Stimulated activated naive CD4-positive, alpha-beta T cell (primary cell): ENCODE measurements at regions not wholly inside any gene's neighbourhood (a gene's known extent, or its start where the extent isn't known, plus 50 kb on each side); places are given as distances from the start of the nearest gene placed in this dataset.
"Not testable (repeated sequence)": the region's sequence is repeated elsewhere in the genome, so short reads cannot be mapped to it uniquely, and the experiment has no call there.

Source experiments
- DNase-seq, 6 experiments: peaks; one replicate each; lab custom pipeline; 2025; lab: John Stamatoyannopoulos, UW

DNA sequence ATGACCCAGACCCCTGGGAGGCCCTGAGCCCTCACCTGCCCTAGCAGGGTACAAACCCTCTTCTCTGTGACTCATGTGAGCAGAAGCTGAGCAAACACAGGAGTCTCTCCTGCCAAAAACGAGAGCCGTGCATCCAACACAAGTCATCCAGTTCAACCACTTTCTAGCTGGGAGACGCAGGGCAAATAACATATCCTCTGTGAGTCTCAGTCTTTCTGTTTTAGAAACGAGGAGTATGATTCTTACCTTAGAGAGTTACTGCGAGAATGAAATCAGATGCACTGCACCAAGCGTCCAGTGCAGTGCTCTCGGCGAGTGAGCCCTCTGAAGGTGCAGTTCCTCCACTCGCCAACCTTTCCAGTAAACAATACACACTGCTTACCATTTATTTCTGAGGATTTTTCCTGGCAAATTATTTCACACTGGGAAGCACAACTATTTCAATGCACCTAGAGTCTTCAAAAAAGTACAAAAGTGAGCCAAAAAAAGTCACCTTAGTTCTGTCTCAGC is 331.8 kb upstream of the MYT1L start:
- DNase-seq = no peak

GRCh38 chr2:2662037-2662846 is 331.2 kb upstream of the MYT1L start:
- DNase-seq = no peak

- DNase-seq = no peak
Measured at GRCh38 chr2:2660789-2661355, 329.8 kb upstream of the MYT1L start.

DNA sequence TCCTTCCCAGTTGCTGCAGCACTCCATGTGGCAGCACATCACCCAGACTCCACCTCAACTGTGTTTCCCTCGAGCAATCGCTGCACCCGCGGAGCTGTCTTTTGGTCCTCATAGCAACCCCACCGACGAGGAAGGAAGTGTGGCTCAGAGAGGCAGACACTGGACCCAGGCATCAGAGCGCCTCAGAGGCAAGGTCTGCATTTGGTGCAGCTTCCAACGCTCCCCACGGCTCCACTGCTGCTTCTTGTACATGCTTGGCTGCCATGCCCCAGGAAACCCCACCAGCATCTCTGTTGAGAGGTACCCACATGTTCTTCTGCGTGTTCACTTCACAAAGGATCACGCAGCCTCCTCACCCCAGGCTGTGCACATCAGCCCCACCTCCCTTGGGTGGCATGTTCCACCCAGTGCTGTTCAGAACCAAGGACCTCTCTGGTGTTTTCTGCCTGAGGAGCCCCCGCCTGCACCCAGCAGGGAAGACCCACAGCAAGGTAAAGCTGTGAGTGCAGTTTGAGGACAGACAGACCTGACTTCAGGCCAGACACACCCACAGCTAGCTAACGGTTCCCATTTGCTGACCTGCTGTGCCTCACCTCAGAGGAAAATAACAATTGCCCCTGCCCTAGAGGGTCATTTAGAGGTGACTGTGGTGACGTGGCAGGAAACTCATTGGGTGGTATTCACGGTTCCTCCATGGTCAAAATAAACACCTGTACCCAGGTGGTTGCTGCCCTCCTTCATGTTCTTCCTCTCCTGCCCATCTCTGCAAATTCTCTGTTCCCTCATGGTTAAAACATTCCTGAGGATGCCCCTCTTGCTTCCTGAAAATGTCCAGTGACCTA is 326.3 kb upstream of the MYT1L start:
- peak in 2 of 6 experiments; percentile 3 to 7 for DNase-seq

DNA sequence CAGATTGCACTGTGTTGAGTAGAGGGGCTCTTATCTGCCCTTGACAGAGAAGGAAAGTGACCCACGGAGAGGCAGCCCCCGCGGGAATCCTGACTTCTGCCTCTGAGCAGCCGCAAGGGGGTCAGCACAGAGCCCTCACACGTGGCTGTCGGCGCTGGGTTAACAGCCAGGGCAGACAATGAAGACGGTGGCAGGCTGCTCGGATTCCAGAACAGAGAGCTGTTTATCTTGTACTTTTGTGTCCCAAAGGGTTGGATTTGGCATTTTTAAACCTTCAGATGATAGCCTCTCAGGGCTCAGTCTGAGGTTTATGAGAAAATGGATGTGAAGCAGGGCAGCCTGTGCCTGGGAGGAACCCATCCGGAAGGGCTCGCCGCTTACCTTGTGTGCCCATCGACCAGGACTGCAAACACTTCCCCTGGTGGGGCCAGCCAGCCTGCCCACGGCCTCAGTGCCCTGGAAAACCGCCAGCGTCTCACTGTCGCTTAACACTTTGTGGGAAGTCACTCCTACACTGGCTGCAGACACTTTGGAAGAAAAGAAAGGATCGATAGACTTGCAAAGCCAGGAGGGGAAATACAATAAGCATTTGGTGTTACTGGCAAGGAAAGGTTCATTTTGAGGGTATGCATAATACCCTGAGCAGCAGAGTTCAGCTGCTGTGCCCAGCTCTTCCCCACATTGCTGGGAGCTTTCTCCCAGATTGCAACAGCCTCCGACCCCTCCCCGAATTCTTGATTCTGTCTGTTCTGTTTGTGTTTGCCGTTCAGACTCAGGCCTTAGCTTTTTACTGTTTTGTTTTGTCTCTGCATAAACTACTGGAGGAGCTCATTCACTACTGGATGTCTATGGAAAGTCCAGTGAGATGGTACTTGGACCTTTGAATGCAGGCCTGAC is 325.3 kb upstream of the MYT1L start:
- no peak for DNase-seq

- DNase-seq = no peak
Measured at GRCh38 chr2:2655453-2656114, 324.5 kb upstream of the MYT1L start.

GRCh38 chr2:2653231-2653630 is 322.2 kb upstream of the MYT1L start:
- DNase-seq = no peak

GRCh38 chr2:2650608-2651375 is 319.7 kb upstream of the MYT1L start:
- DNase-seq = no peak

DNA sequence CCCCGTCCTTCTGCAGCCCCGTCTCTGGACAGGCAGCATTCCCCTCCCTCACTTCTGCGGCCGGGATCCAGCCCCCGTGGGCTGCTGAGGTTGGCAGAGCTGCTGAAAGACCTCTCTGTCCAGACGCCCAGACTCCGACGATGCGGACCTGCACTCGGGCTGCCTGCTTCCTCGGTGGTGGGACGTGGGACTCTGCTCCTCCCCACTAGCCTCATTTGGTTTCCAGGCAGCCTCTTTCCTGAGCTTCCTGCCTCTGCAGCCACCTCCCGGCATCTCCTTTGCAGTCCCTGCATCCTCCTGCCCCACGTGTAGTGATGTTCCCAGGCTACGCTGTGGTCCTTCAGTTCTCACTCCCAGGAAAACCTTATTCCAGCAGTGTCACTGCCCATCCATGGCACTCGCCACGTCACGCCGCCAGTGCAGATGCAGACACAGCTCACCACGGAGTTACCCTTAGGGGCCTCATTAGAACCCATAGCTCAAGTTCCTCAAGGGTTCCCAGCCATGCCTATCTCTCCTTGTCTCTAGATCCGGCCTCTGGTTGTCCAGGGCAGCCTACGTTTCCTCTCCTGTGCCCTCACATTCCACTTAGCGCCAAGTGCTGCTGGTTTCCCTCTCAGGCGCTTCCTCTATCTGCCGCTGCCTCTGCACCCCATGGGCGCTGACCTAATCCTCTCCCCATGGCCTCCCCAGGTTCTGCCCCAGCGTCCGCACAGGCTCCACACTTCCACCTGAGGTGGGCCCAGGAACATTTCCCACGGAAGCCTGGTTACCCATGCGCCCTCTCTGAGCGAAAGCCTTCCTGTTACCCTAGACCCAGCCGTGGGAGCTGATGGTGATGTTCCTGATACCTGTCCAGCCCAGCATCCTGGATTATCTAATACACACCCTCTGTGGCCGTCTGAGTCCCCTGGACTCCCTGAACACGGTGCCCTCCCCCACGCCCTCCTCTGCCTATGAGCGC is 318.3 kb upstream of the MYT1L start:
- DNase-seq = no peak

- DNase-seq = no peak
Measured at GRCh38 chr2:2648094-2648493, 317.0 kb upstream of the MYT1L start.

DNA sequence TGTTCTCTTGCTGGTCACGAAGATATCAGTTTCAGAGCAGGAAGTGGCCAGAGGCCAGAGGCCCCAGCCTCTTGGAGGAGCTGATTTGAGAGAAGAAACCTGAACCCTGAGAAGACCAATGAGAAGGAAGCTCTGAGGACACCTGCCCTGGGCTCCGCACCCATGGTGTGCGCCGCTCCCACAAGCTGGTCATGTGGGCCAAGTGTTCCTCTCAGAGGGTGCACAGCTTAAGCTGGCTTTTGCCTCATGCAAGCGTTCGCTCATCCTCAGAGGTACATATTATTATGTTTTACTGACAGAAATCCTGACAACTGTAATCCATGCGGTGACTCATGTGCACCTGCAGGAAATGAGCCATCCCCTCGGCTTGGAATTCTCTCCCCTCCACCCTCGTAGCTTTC is 316.1 kb upstream of the MYT1L start:
- DNase-seq = peak in 2 of 6 experiments; percentile 16 to 27

DNA sequence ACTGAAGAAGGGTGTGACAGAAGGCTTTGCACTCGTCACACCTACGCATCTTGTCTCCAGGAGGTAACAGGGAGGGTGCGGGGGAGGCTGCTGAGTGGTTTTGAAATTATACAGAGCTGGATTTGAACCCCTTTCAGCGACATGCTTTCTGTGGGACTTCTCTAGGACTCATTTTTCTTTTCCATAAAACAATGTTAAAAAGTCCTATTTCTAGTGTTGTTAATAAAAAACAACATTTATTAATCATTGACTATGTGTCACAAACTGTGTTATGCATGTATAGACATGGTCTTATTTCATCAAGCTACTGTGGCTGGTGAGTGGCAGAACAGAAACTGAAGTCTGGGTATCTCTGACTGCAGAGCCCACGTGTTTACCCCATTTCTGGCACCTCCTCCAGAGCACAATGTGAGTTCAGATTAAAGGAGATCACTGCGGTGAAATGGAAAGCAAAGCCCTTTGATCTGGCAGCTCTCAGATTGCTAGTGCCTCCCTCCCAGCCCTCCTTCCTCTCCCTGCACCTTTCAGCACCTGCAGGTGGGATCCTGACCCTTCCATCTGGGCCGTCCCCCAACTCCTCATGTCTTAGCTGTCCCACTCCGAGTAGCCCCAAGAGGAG is 315.5 kb upstream of the MYT1L start:
- DNase-seq = peak; percentile 27 to 80 (median 69)

- DNase-seq = no peak
Measured at GRCh38 chr2:2645162-2645855, 314.2 kb upstream of the MYT1L start.

- DNase-seq = not testable (repeated sequence)
Measured at GRCh38 chr2:2644751-2645150, 313.7 kb upstream of the MYT1L start.

GRCh38 chr2:2644040-2644439 is 313.0 kb upstream of the MYT1L start:
- DNase-seq = no peak

- no peak for DNase-seq
Measured at GRCh38 chr2:2642906-2643890, 312.1 kb upstream of the MYT1L start.
